Activated CD8-positive, alpha-beta memory T cell treated with anti-CD3 and anti-CD28 coated beads, Interleukin-2, amount 50 U/mL, for 4 hours (primary cell): ENCODE measurements at regions not wholly inside any gene's neighbourhood (a gene's known extent, or its start where the extent isn't known, plus 50 kb on each side); places are given as distances from the start of the nearest gene placed in this dataset.

ENCODE experiments used
- DNase-seq: peaks from one replicate; pipeline ENCODE4 v3.0.0-alpha.2; 2020

- DNase-seq: no peak
These were observed 52.8 kb upstream of the FBXL7 start for GRCh38 chr5:15447209-15447608.

- no peak for DNase-seq
These were observed 53.4 kb upstream of the FBXL7 start for GRCh38 chr5:15446552-15446951.

DNA sequence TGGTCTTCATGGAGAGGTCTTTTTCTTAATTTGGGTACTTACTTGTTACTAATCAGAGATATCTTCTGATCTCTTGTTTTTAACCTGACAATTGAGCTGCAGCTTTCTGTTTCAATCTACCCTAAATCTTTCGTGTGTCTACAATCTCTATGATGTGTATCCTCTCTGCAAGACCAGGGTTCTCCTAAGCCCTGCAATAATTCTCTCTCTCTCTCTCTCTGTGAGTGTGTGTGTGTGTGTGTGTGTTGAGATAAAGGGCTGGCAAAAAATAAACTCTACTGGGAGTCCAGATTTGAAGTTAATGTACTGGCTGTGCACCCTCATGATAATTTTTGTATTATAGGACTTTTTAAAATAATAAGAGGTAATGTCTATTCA is 57.8 kb upstream of the FBXL7 start:
- no peak for DNase-seq

DNA sequence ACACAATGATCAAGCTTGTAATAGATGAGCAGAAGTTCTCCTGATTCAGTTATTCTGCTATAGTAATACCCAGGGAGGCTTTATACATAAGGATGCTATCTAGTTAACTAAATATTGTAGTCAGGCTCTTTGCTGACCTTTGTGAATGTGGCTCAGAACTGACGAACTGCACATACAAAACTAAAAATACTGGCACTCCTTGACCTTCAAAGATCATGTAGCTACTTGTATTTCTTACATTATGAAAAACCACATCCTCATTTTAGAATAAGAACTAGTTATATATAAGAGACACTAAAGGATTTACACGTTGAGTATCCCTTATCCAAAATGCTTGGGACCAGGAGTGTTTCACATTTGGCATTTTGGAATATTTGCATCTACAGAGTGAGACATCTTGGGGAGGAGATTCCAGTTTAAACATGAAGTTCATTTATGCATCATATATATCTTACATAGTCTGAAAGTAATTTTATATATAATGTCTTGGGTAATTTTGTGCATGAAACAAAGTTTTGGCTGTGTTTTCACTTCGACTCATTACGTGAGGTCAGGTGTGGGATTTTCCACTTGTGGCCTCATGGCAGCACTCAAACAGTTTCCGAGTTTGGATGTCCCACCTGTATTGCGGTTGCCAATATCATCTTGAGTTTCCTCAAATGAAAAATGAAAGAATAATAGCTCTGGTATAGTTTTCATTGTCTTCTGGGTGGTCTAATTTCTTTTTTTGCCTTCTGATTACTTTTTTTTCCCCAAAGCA is 58.4 kb upstream of the FBXL7 start:
- DNase-seq: no peak

DNA sequence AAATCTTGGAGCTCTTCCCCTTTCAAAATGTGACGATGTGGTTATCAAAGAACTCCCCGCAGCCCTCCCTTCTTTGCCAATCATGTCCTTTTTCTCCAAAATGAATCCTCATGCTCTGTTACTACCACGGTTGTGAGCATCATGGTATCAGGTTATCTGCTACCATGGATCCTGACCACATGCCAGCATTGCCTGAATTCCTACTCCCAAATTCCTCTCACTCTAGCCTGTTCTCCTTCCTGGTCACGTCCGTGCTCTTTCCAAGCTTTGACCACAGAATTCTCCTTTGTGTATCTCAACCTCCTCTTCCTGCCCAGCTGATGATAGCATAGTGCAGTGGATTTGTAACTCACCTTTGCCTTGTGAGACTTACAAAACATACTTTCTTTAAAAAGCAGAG is 59.5 kb upstream of the FBXL7 start:
- DNase-seq: no peak

GRCh38 chr5:15439801-15440200 is 60.2 kb upstream of the FBXL7 start:
- DNase-seq: no peak

DNA sequence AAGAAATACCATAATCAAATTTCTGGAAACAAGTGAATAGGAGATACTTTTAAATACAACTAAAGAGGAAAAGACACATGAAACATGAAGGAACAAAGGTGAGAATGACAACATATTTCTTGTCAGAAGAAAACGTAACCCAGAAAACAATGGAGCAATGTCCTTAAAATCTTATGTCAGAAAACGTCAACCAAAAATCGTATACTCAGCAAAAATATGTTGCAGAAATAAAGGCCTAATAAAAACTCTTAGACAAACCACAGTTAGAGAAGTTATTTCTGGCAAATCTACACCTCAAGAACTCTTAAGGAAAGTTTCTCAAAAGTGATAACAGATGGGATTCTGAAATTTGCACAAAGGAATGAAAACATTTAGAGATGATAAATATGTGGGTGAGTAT is 66.3 kb upstream of the FBXL7 start:
- no peak for DNase-seq

- no peak for DNase-seq
These were observed 68.1 kb upstream of the FBXL7 start for GRCh38 chr5:15431923-15432322.

- DNase-seq: no peak
These were observed 74.2 kb upstream of the FBXL7 start for GRCh38 chr5:15425766-15426165.

DNA sequence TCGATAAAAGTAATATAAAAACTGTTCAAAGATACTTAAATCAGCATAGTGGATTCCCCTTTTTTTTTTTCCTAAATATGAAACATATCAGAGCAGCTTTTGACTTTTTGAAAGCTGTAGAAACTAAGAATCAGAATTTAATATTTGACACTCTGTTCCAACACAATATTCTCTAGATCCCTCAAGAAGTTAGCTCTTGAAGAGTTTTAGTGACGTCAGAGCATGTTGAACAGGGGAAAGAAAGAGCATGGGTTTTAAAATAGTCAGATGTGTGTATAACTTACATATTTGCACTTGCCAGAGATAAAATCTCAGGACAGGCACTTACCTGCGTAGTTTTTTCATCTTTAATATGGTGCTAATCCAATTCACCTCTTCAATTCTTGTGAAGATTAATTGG is 75.2 kb upstream of the FBXL7 start:
- no peak for DNase-seq

DNA sequence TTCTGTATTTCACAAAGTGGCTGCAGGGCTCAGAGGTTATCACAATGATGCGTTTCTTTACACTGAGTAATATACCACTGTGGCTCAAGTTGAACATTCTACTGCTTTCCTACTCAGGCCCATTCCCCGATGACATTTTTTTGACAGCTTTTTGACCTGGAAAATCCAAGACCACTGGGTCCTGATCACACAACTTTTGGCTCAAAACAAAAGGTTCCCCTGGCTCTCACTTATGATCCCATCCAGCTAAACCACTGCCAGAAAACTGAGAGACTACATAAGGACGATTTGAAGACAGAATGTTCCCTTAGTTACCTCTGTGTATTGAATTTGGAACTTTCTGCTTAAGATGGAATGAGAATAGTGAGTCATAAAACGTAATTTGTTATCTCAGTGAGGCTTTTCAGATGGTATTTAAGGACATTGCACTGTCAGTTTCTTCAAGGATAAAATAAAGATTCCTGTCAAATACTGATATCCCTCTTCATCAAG is 78.0 kb upstream of the FBXL7 start:
- no peak for DNase-seq

- no peak for DNase-seq
These were observed 78.6 kb upstream of the FBXL7 start for GRCh38 chr5:15421381-15421780.

DNA sequence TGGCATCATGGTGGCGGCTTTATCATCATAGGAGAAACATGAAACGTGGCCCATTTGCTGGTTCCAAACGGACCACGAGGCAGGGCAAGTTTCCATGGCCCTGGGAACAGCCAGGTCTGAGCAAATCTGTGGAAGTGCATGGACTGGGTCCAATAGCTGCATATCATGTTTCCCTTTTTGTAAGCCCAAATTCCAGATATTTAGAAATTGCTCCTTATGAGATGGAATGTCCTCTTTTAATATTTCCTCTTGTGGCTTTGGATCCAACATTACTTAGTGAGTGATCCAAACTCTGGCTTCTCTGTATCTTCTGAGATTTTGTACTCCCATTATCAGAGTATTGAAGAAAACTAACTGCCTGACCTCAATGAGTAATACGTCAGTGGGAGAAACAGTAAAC is 79.8 kb upstream of the FBXL7 start:
- DNase-seq: no peak

DNA sequence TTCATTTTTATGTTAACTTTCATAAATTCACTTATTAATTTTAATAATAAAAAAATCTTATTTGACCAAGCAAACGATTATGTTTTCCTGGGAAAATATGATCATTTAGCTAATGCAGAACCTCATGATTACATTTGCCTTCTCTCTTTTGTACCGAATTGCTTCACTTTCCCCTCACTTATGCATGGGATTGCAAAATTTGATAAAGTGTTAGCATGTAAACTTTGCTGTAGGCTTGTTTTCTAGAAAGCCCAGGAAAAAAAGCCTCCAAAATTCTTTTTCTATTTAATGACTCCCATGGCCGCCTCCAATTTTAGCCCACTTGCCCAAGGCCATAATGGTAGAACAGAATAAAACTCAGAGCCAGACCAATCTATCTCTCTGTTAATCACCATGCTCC is 82.8 kb upstream of the FBXL7 start:
- DNase-seq: no peak

- no peak for DNase-seq
These were observed 93.5 kb upstream of the FBXL7 start for GRCh38 chr5:15406478-15406877.

DNA sequence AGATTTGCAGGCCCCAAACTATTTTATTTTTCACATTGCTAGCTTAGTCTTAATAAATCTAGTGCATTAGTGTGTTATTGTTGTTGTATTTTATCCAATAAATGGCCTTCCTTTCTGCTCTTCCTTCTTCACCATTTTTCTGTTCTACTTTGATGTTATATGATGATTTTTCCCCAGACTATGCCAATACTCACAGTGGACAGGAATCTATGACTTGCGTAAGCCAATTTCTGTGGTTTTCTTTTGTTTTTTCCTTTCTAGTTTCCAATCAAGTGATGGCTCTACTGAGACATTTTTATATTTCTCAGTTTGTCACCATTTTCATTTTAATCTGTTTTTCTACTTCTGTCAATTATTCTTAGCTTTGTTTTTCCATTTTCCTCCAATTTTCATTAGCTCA is 106.8 kb upstream of the FBXL7 start:
- DNase-seq: no peak

- DNase-seq: no peak
These were observed 108.1 kb upstream of the FBXL7 start for GRCh38 chr5:15391704-15392397.

DNA sequence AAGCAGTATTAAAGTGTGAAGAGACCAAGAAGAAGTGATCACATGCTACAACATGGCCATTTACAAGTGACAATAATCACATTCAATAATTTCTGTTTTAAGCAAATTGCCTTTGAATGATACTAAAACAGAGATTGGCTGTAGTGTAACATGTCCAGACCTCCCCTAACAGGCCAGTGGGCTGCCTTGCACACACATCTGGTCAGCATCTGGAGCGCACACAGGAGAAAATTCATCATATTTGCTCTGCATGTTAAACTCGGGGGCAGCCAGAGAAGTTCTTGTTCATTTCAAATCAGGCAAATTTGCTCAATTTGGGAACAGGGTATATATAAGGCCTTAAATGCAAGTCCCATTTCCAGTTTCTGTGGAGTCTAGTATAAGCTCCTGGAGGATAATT is 111.1 kb upstream of the FBXL7 start:
- no peak for DNase-seq

- no peak for DNase-seq
These were observed 112.0 kb upstream of the FBXL7 start for GRCh38 chr5:15387931-15388524.

- no peak for DNase-seq
These were observed 113.9 kb upstream of the FBXL7 start for GRCh38 chr5:15386122-15386521.

DNA sequence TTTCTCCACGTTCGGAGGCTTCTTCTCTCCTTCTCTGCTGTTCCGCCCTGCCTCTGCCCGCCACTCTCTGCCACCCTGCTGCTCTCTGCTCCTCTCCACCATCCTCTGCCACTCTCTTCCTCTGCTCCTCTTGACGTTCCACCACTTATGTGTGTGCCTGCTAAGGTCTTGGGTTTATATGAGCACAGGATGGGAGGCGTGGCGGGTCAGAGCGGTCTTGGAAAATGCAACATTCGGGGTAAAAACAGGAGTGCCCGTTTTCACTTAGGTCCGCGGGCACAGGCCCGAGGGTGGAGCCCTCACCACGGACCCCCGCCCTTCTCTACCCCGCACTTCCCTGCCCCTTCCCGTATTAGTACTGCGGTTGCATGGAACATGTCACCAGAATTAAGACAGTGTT is 114.4 kb upstream of the FBXL7 start:
- DNase-seq: no peak

DNA sequence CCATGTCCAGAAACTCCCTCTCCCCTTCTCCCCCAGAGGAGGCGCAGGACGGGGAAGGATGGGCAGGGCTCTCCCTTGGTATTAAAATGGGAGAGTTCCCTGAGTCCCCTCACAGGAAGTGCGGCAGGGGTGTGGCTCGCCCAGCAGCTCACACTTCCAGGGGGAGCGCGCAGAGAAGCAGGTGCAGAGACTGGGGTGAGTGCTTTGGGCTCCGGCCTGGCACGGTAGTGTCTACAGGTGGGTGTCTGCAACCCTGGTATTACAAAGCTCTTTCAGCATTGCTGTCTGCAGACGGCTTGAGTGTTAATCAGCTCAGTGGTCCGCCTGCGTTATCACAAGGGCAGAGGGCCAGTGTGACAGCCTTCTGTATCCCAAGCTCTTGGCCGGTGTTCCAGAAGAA is 114.9 kb upstream of the FBXL7 start:
- DNase-seq: no peak

GRCh38 chr5:15384581-15384980 is 115.4 kb upstream of the FBXL7 start:
- DNase-seq: no peak

DNA sequence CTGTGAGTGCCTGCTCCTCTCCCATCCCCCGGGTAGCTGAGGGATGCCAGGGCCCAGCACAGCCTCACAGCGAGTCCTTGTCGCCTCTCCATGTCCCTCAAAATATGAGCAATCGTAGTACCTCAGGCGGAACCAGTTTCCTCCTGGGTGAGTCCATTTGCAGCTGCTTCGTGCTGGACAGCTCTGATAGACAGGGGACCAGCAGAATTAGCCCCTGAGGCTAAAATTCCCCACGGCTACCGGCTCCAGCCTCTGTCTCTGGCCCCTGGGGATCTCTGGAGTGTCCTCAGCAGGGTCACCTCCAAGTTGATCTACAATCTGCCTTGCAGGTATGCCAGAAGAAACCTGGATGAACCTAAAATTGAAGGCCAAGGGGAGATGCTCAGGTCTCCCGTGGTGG is 115.8 kb upstream of the FBXL7 start:
- DNase-seq: no peak
